Psoas muscle (tissue), 7 donors: ENCODE measurements at regions not wholly inside any gene's neighbourhood (a gene's known extent, or its start where the extent isn't known, plus 50 kb on each side); places are given as distances from the start of the nearest gene placed in this dataset.
"Not testable (repeated sequence)": the region's sequence is repeated elsewhere in the genome, so short reads cannot be mapped to it uniquely, and the experiment has no call there.

Experiments
- ATAC-seq, 4 donors: fragments of 200-7000 bp; cut with Tn5 transposase; one replicate each; pipeline ENCODE4 v1.9.1; 2020; ENCODE audit warnings: moderate library complexity in 3 of 4, mild to moderate bottlenecking in 2 of 4
- DNase-seq, 2 donors: peaks; one replicate each; pipeline ENCODE4 v3.0.0-alpha.2; 2020
- H3K27ac ChIP-seq: fragments of 200-600 bp; one replicate; pipeline ENCODE4 v1.8.0; 2022
- H3K27me3 ChIP-seq, 3 donors: fragments of 200-600 bp in 1 of 3; one replicate each; pipeline versions ENCODE4 v1.6.1 to v1.8.0; 2013 to 2022; ENCODE audit warnings: low read length in 2 of 3, mild to moderate bottlenecking in 2 of 3, moderate library complexity in 1 of 3; ENCODE audit not compliant: insufficient read depth in 3 of 3
- H3K36me3 ChIP-seq, 2 donors: fragments of 200-600 bp in 1 of 2; one replicate each; pipeline versions ENCODE4 v1.6.1 to v1.8.0; 2013 to 2022; ENCODE audit warnings: low read depth in 1 of 2, mild to moderate bottlenecking in 1 of 2, moderate library complexity in 1 of 2; ENCODE audit not compliant: insufficient read depth in 1 of 2
- H3K4me1 ChIP-seq: fragments of 200-600 bp; one replicate; pipeline ENCODE4 v1.8.0; 2022
- H3K4me3 ChIP-seq: fragments of 200-600 bp; one replicate; pipeline ENCODE4 v1.8.0; 2022; ENCODE audit warnings: mild to moderate bottlenecking
- H3K9me3 ChIP-seq: fragments of 200-600 bp; one replicate; pipeline ENCODE4 v1.8.0; 2022
- WGBS, 3 donors: extraction: QIAGEN DNeasy Blood & Tissue Kit; methylation state at CpG; one replicate each; pipeline versions ENCODE4 v1.1.6 to v1.1.7; 2013; 5-methylcytosine and 5-hydroxymethylcytosine counted together
- intact Hi-C, 2 donors: fragments of 100-400 bp; cut with DNase I; formaldehyde crosslinking; loops; one replicate each; pipeline versions ENCODE4 v1.11.0 to v1.14.2; 2022
- donor health status: healthy with polysubstance abuse.
- donor health status: DM: no; HTN: no; CAD: no; lungs with moderate emphysema.
- donor health status: Bipolar disorder and iron deficiency.
- donor health status: healthy.
- donor health status: DM: yes; HTN: yes; CAD: no.
- donor health status: DM: no; HTN: no; CAD: no.
- donor health status: DM: yes; HTN: yes; CAD: no.

DNA sequence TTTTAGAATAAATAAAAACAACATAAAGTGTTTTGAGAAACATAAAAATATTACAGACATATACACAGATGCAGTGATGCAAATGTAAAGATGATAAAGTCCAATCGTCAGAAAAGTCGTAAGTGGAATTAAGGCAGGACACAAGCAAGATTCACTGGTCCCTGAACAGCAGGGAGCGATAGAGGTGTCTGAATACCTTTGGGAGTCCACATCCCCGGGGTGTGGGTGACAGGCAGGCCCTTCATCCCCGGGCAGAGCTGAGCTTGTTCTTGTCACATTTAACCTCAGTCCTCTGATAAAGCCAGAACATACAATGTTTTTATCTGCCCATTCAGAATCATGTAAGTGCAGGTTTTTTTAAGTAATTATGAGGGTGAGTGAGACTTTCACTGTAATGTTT is 881.2 kb downstream of the SPATA31A7 start:
- no CpG with 5 or more reads among the region's 5 CpGs for WGBS, 3 donors
- H3K27ac ChIP-seq, H3K36me3 ChIP-seq, H3K9me3 ChIP-seq, H3K4me1 ChIP-seq, H3K27me3 ChIP-seq, ATAC-seq, H3K4me3 ChIP-seq, DNase-seq, intact Hi-C loops: not testable (repeated sequence)

DNA sequence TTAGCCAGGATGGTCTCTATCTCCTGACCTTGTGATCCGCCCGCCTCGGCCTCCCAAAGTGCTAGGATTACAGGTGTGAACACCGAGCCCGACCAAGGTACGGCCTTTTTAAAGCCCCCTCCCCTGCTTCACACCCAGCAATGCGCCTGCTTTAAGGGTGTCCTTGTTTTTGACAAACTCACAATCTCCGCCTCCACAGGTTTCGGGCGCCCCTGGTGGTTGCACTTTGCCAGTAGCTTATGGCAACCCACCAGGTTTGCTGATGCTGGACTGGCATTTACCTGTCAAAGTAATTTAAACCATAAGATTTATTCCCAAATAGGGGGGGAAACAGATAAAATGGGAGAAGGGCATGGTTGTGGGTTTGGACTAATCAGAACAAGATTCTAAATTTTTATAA is 883.6 kb downstream of the SPATA31A7 start:
- H3K27me3 ChIP-seq, H3K36me3 ChIP-seq, H3K4me3 ChIP-seq, H3K4me1 ChIP-seq, H3K9me3 ChIP-seq, ATAC-seq, H3K27ac ChIP-seq, intact Hi-C loops, DNase-seq: not testable (repeated sequence)
- WGBS, 3 donors: no CpG with 5 or more reads among the region's 10 CpGs

DNA sequence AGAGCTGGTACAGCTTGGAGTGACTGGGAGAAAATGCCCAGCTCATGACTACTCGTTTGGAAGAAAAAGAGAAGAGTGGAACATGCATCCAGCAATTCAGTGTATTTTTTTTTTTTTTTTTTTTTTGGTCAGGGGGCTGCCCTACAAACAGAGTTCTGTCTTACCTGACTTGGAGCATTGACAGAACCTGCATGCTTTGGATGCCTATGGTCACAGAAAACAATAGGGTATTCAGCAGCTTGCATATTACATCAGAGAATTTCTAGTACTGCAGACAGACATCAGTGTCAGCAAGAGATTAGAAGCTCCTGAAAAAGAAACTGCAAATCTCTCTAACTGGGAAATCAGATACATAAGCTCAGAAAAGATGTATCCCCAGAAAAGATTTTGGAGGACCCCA is 894.4 kb downstream of the SPATA31A7 start:
- H3K27ac ChIP-seq, H3K27me3 ChIP-seq, H3K36me3 ChIP-seq, ATAC-seq, H3K4me1 ChIP-seq, H3K4me3 ChIP-seq, H3K9me3 ChIP-seq, intact Hi-C loops, DNase-seq: not testable (repeated sequence)
- no CpG with 5 or more reads among the region's 1 CpG for WGBS, 3 donors

DNA sequence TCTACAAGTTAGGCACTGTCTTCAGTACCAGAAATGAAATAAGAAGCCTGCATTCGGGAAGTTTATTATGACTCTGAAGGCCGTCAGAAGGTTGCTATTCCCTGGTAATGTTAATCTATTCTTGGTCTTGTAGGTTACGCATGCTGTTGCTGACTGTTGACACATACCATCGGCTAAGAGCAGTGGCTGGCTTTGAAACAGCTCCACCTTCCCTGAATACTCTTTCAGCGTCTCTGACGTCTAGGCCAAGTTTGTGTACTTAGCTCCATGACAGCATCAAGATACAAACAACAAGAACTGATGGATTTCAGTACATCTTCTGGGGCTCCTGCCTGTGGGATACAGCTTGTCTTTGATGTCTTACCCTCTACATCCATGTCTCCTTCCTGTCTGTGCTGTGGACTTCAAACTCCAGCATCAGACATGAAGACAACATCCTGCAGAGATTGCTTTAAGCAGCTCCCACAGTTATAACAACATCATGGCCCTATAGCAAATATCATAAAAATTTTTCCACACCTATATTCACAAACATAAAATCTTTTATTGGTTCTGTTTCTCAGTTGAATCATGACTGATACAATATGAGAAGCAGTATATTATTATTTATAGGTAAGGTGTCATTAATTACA is 906.0 kb downstream of the SPATA31A7 start:
- H3K4me1 ChIP-seq, H3K27me3 ChIP-seq, H3K27ac ChIP-seq, H3K4me3 ChIP-seq, DNase-seq, intact Hi-C loops, ATAC-seq, H3K36me3 ChIP-seq, H3K9me3 ChIP-seq: not testable (repeated sequence)
- no CpG with 5 or more reads among the region's 6 CpGs for WGBS, 3 donors

DNA sequence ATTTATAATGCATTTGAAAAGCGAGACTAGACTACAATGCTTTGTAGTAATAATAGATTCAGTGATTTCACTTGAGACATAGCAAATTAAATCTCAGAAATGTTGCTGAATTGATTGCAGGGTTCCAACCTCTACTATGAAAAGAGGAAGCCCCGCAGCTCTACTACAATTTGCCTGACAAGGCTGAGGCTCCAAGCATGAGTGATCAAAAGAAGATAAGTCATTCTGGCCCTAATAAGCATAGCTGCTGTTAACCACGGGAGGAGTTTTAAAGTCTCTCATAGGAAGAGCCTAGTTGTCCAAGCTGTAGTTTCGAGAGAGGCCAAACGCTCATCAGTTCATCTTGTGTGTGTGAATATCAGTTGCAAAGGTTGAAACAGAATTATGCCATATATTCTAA is 920.6 kb downstream of the SPATA31A7 start:
- not testable (repeated sequence) for ATAC-seq, DNase-seq
- 48 to 51% (median 49%) methylated on average over 3 of the region's 5 CpGs for WGBS, 3 donors

DNA sequence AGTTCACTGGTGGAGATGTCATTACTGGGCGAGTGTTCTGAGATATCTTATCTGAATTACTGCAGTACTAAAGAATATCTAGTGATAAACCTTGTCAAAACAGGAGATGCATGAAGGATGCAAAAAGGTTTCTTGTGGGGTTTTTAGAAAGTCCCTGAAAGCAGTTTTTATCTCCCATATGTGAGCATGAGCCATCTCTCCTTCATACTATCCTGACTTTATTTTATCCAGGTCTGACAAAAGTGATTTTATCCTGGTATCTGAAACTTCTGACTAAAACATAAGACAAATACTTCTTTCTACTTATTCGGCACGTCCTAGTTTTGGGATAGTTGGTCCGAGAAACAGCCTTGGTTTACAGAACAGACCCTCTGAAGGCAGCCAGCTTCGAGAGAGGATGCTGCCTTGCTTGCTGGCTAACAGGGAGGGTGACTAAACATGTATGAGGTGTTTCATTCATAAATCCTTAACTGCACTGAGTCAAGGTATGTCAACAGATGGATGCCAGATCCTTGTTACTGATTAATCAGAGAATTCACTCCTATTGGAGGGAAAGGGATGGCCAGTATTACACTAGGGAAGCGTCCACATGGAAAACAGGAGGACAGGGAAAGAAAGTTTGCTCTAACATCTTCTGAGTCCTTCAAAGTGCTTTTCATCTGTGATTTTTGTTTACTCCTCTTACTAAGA is 927.3 kb downstream of the SPATA31A7 start:
- H3K9me3 ChIP-seq, H3K27ac ChIP-seq, intact Hi-C loops, H3K4me3 ChIP-seq, H3K27me3 ChIP-seq, DNase-seq, H3K4me1 ChIP-seq, ATAC-seq, H3K36me3 ChIP-seq: not testable (repeated sequence)
- WGBS, 3 donors: no CpG with 5 or more reads among the region's 6 CpGs

More for the DNA sequence above, 920.6 kb downstream of the SPATA31A7 start:
- H3K4me1 ChIP-seq, H3K27me3 ChIP-seq, intact Hi-C loops, H3K4me3 ChIP-seq, H3K36me3 ChIP-seq, H3K27ac ChIP-seq, H3K9me3 ChIP-seq: not testable (repeated sequence)

DNA sequence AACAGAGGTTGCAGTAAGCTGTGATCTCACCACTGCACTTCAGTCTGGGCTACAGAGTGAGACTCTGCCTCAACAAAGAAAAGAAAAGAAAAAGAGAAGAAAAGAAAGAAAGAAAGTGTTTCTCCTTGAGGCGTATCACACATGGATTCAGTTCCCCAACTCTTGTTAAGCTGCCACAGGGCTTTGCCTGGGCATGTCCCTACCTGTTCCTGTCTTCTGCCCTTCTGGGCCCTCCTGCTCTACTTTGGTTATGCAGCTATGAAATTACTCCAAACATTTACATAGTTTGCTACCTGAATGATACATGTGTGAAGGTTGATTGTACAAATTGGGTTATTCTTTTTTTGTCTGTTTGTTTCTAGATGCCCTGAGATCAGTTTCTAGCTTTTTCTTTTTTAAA is 929.8 kb downstream of the SPATA31A7 start:
- DNase-seq, H3K27me3 ChIP-seq, H3K9me3 ChIP-seq, H3K4me3 ChIP-seq, H3K27ac ChIP-seq, H3K36me3 ChIP-seq, intact Hi-C loops, H3K4me1 ChIP-seq, ATAC-seq: not testable (repeated sequence)
- WGBS, 3 donors: no CpG with 5 or more reads among the region's 1 CpG

DNA sequence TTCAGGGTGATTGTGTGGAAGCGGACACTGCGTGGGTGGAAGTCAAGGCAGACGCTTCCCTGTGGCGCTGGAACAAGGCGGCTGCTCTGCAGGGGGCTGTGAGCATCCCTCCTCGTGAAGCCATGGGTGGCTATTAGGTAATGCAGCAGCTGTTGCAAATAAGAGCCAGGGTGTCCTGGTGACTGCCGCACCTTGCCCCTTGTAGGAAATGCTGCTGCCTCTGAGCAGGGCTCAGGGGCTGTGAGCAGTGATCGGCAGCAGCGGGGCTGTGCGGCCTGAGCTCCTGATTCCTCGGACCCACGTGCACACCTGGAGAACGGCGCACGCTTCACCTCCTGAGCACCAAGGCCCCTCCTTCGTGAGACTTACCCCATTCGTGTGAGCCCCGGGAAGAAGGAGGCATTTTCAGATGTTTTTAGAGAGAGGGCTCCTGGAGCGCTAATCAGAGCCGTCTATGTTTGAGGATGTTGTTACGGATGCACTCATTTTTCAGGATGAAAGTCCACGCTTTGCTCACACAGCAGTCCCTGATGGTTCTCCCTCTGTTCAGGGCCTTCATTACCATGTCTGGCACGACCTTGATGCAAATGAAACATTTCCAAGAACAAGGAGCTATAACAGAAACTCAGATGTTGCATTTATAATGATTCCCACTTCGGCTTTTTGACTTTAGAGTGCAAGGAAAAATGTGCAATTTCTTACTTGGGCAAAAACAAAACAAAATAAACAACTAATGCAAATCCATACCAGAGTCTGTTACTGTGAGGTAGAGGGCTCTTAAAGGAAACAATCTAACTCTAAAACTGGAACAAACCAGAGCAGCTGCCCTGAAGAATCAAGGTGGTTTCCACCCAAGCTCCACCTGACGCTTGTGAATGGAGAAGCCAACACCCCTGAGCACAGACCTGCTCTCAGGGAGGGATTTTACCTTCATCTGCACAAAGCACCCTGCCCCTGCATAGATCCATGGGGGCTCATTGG is 936.1 kb downstream of the SPATA31A7 start:
- no CpG with 5 or more reads among the region's 25 CpGs for WGBS, 3 donors
- H3K9me3 ChIP-seq, H3K27ac ChIP-seq, DNase-seq, H3K4me1 ChIP-seq, H3K36me3 ChIP-seq, H3K27me3 ChIP-seq, H3K4me3 ChIP-seq, ATAC-seq, intact Hi-C loops: not testable (repeated sequence)

DNA sequence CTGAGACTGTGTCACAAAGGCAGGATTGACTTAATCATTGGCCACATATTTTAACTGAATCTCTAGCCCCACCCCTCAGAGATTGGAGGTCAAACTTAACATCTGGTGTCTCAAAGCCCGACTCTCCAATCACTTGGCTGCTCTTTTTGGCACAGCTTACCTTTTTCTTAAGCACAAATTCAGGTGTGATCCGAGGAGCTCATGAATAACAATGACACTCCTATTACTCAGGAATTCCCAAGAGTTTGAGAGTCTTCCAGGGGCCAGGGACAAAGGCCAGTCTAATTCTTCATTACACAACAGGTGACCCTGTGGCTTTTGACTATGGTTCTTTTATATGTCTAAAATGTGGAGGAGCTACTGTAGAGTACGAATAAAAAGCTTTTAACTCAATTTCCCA is 945.2 kb downstream of the SPATA31A7 start:
- H3K27ac ChIP-seq, H3K9me3 ChIP-seq, H3K4me3 ChIP-seq, H3K27me3 ChIP-seq, DNase-seq, H3K36me3 ChIP-seq, ATAC-seq, H3K4me1 ChIP-seq, intact Hi-C loops: not testable (repeated sequence)
- no CpG with 5 or more reads among the region's 3 CpGs for WGBS, 3 donors

DNA sequence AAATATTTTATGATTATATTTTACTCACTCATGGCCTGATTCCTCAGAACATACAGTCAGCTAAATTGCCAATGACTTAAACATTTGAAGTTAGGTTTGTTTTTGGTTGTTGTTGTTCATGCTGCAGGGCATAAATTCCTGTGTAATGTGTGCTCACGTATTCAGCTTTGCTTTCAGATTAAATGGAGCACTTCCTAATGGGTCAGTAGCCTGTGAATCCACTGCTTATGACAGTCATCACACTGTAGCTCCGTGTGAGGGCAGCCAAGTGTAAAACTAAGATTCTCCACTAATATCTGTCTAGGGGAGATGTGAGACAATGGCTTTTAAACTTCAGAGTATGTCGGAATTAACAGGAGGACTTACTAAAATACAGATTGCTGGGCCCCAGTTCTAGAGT is 955.8 kb downstream of the SPATA31A7 start:
- intact Hi-C loops, H3K4me1 ChIP-seq, H3K27ac ChIP-seq, H3K4me3 ChIP-seq, ATAC-seq, H3K36me3 ChIP-seq, DNase-seq, H3K9me3 ChIP-seq, H3K27me3 ChIP-seq: not testable (repeated sequence)
- WGBS, 3 donors: no CpG with 5 or more reads among the region's 3 CpGs
